ENCODE measurements at regions not wholly inside any gene's neighbourhood (a gene's known extent, or its start where the extent isn't known, plus 50 kb on each side); places are given as distances from the start of the nearest gene placed in this dataset.
"Not testable (repeated sequence)": the region's sequence is repeated elsewhere in the genome, so short reads cannot be mapped to it uniquely, and the experiment has no call there.

DNA sequence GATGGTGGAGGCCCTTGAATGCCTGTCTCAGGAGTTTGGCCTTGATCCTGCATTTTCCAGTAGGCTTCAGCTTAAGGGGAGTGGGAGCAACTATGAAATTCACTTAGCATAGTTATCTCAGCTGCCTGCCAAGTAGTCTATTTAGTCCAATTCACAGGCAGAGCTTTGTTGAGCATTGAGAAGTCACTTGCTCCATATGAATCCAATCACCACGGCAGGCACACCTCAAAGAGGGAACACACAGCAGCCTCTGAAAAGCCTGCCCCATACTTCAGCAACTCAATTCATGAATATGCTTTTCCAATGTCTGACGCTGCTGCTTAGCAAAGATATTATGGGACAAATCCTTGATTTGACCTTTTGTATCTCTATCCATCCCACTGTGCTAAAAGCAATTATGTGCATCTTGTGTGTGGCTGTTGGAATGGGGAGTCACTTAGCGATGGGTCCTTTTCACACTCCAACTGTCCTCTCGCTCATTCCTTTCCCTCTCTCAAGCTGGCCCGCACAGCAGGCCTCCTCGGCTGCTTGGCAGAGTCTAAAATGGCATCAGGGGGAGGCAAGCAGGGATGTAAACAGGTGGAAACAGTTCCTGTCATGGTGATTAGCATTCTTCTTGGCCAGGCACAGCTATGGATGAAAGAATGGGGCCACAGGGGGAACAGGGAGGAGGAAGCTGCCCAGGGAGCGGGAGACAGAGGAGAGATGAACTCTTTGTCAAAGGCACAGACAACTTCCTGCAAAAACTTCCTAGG, 56.0 kb upstream of the LRPPRC start:
- no peak for DNase-seq

DNA sequence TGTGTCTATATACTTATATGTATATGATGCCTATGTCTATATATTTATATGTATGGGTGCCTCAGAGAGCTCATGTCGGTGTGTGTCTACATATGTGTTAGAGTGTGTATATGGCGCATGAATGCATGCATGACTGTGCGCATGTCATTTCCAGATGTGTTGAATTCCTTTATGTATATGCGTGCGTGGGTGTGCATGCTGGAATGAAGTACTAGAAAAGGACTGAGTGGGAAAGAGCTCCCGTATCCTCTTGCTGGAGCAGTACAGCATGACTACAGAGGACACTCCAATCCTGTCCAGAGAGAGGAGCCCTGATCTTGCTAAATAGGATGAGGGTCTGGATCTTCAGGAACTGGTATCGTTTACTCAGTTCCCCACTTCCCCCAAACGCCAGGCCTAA, 56.8 kb upstream of the LRPPRC start:
- DNase-seq: no peak

DNA sequence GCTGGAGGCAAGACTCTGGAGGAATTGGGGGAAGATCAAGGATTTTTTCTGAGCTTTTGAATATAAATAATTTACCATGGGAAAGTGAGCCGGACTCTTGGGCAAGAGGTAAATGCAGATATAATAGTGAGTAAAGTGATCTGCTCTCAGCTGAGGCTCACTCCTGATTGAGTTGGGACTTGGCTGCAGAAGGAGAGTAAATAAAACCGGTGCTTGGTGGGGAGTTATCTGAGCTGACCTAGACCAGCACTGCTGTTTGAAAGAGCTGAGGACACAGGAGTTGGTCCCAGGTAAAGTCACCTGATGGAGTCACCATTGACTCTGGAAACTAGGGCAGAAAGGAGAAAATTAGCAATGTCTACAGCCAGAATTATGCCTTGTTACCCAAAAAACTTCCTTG, 57.3 kb upstream of the LRPPRC start:
- no peak for DNase-seq

DNA sequence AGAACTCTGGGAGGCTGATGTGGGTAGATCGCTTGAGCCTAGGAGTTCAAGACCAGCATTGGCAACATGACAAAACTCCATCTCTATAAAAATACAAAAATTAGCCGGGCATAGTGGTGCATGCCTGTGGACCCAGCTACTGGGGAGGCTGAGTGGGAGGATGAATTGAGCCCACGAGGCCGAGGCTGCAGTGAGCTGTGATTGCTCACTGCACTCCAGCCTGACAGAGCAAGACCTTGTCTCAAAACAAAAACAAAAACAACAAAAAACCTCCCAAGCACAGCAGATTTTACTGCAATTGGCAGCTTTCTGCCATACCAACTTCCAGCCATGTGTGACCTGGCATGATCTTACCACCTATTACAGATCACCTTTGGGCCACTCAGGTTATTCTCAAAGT, 57.7 kb upstream of the LRPPRC start:
- no peak for DNase-seq

DNA sequence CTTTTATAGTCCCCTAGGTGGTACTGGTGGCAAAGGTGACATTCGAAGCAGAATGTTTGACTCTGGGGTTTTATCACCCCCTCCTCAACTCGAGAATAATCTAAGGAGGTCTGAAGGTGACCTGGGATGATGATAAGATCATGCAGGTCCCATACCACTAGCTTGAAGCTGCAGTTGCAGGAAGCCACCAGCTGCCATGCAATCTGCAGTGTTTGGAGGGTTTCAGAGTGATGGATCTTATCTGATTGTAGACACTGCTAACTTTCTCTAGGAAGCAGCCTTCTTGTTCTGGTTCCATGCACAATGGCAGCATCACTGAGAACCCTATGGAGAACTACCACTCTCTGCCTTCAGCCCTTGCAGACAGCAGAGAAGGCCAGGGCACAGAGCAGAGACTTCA, 59.4 kb upstream of the LRPPRC start:
- no peak for DNase-seq

DNA sequence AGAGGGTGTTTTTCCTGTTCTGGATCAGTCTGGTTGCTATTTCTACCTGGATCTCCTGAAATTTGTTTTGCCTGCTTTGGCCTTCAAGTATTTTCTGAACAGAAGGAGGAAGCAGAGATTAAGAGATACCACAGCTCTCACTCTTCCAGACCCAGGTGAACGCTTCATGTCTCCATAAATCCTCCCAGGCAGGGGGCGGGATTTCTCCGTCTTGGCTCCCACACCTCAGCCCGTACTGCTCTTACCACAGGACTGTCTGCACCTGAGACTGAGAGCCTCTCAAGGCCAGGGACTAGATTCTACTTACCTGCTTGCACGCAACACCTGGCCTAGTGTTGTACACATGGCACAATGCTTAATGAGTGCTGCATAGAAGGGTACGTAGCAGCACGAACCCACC, 59.9 kb upstream of the LRPPRC start:
- DNase-seq: no peak

DNA sequence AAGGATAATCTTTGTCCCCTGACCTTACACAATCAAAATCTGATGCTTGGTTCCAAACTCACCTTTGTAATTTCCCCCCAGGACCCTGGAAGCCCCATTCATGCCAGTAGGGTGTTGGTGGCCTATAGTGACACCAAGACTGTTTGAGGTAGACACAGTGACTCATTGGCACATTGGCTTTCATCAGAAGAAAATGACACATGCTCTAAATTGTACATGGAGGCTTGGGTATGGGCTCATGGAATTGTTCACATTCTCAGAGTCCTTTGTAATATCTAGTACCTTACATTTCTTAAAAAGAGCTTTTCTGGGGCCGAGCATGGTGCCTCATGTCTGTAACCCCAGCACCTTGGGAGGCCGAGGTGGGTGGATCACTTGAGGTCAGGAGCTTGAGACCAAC, 61.2 kb upstream of the LRPPRC start:
- no peak for DNase-seq

DNA sequence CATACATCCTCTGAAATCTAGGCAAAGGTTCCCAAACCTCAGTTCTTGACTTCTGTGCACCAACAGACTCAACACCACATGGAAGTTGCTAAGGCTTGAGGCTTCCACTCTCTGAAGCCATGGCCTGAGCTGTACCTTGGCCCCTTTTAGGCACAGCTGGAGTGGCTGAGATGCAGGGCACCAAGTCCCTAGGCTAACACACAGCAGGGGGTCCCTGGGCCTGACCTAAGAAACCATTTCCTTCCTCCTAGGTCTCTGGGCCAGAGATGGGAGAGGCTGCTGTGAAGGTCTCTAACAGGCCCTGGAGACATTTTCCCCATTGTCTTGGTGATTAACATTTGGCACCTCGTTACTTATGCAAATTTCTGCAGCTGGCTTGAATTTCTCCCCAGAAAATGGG, 64.5 kb upstream of the LRPPRC start:
- not testable (repeated sequence) for DNase-seq

DNA sequence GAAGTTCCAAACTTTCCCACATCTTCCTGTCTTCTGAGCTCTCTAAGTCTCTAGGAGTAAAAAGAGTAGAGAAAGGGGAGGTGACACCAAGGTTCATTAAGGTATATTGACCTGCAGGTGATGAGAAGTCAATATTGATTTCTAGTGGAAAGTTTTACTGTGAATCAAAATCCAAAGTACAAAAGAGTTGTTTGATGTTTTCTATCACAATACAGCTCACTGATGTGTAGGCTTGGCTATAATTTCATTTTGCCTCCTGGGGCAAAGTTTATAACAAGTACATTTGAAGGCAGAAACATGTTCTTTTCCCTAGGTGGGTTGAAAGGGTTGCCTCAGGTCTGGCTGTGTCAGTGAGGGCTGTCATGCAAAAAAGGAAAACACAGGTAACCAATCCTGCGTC, 65.2 kb upstream of the LRPPRC start:
- no peak for DNase-seq

DNA sequence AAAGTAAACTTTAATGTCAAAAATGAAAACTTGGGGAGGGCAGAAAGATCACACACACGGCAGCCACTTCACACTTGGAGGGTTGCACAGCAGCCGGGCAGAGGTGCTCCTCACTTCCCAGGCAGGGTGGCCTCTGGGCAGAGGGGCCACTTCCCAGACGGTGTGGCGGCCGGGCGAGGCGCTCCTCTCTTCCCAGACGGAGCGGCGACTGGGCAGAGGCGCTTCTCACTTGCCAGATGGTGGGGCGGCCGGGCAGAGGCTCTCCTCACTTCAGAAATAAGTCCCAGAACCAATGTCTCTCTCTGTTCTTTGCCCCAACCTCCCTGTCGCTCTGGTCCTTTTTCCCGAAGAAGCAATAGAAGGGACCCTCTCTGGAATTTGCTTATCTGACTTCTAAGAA, 65.7 kb upstream of the LRPPRC start:
- no peak for DNase-seq

DNA sequence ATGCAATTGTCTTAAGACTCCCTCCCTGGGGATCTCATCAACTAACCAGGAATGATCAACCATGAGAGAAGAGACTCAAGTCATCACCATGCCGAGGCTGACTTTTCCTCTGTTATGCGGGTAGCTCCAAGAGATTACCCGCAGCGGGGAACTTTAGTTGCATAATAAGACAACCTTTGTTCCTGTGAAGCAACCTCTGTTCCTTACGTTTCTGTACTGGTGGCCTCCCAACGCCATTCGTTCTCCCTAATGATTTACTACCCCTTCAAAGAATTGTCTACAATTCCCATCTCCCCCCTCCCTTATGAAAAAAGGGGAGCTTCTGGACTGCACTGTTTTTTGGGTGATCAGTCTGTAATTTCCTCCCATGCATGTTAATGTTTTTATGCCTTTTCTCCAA, 66.1 kb upstream of the LRPPRC start:
- DNase-seq: no peak

DNA sequence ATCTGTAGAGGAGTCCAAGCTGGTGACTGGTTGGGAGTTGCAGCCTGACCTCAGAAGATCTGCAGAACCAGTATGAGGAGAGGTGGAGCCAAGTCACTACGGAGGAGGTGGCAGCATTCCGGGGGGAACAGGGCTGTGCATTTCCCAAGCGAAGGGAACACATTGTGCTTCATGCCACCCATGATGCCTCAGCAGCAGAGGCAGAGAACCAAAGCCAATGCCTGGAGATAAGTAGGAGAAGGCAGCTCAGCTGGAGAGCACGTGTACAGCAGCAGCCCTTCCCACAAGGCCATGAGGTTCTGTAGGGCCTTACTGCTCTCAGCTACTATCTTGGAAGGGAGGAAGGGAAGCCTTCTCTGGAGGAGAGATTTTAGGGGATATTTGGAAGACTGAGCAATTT, 67.2 kb upstream of the LRPPRC start:
- DNase-seq: no peak

DNA sequence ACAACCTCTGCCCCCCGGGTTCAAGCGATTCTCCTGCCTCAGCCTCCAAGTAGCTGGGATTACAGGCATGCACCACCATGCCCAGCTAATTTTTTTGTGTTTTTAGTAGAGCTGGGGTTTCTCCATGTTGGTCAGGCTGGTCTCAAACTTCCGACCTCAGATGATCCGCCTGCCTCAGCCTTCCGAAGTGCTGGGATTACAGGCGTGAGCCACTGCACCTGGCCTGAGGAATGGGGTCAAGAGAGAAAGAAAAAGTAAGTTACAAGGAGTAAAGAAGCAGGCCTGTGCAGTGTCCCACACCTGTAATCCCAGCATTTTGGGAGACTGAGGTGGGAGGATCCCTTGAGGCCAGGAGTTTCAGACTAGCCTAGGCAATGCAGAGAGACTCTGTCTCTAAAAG, 68.5 kb upstream of the LRPPRC start:
- not testable (repeated sequence) for DNase-seq

DNA sequence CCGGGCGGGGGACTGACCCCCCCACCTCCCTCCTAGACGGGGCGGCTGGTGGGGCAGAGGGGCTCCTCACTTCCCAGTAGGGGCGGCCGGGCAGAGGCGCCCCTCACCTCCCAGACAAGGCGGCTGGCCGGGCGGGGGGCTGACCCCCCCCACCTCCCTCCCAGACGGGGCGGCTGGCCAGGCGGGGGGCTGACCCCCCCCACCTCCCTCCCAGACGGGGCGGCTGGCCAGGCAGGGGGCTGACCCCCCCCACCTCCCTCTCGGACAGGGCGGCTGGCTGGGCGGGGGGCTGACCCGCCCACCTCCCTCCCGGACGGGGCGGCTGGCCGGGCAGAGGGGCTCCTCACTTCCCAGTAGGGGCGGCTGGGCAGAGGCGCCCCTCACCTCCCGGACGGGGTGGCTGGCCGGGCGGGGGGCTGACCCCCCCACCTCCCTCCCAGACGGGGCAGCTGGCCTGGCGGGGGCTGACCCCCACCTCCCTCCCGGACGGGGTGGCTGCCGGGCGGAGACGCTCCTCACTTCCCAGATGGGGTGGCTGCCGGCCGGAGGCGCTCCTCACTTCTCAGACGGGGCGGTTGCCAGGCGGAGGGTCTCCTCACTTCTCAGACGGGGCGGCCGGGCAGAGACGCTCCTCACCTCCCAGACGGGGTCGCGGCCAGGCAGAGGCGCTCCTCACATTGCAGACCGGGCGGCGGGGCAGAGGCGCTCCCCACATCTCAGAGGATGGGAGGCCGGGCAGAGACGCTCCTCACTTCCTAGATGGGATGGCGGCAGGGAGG, 71.4 kb upstream of the LRPPRC start:
- DNase-seq: not testable (repeated sequence)

DNA sequence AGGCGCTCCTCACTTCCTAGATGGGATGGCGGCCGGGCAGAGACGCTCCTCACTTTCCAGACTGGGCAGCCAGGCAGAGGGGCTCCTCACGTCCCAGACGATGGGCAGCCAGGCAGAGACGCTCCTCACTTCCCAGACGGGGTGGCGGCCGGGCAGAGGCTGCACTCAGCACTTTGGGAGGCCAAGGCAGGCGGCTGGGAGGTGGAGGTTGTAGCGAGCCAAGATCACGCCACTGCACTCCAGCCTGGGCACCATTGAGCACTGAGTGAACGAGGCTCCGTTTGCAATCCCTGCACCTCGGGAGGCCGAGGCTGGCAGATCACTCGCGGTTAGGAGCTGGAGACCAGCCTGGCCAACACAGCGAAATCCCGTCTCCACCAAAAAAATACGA, 72.0 kb upstream of the LRPPRC start:
- DNase-seq: not testable (repeated sequence)

DNA sequence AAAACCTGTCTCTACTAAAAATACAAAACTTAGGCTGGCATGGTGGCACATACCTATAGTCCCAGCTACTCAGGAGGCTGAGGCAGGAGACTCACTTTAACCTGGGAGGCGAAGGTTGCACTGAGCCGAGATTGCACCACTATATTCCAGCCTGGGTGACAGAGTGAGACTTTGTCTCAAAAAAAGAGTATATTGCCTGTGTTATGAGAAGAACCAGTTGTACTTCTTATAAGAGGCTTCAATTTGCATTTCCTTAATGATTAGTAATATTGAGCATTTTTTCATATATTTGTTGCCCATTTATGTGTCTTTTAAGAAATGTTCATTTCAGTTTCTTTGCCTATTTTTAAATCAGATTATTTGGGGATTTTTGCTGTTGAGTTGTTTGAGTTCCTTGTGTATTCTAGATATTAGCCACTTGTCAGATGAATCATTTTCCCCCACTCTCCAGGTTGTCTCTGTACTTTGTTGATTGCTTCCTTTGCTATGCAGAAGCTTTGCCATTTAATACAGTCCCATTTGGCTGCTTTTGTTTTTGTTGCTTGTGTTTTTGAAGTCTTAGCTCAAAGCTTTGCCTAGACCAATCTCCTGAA, 75.8 kb upstream of the LRPPRC start:
- no peak for DNase-seq

DNA sequence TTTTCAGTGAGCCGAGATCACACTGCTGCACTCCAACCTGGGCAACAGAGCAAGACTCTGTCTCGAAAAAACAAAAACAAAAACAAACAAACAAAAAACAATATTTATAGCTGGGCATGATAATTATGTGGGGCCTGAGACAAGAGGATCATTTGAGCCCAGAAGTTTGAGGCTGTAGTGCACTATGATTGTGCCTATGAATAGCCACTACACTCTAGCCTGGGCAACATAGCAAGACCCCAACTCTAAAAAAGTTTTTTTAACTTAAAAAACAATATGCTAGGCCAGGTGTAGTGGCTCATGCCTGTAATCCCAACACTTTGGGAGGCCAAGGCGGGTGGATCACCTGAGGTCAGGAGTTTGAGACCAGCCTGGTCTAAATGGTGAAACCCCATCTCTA, 77.9 kb upstream of the LRPPRC start:
- not testable (repeated sequence) for DNase-seq

DNA sequence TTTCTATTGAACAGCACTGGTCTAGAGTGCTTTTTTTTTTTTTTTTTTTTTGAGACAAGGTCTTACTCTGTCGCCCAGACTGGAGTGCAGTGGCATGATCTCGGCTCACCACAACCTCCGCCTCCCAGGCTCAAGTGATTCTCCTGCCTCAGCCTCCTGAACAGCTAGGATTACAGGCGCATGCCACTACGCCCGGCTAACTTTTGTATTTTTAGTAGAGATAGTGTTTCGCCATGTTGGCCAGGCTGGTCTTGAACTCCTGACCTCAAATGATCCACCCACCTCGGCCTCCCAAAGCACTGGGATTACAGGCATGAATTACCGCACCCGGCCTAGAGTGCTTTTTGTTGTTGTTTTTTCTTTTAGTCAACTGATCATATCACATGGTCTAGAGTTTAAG, 79.0 kb upstream of the LRPPRC start:
- not testable (repeated sequence) for DNase-seq

DNA sequence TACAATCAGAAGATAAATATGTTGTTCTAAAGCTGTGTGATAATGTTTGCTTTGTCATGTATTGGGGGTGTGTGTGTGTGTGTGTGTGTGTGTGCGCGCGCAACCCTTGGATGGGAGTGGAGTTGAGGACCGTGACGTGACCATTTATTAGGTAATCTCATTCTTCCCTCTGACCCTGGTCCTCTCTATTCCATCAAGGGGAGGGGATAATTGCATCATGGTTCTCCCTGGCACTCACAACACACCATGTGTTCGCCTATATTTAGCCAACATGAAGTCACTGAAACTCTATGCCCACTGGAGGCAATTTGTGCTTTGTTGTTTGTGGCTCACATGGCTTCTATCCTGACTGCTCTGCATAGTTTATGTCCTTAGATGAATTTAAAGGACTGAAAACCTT, 79.8 kb upstream of the LRPPRC start:
- no peak for DNase-seq

DNA sequence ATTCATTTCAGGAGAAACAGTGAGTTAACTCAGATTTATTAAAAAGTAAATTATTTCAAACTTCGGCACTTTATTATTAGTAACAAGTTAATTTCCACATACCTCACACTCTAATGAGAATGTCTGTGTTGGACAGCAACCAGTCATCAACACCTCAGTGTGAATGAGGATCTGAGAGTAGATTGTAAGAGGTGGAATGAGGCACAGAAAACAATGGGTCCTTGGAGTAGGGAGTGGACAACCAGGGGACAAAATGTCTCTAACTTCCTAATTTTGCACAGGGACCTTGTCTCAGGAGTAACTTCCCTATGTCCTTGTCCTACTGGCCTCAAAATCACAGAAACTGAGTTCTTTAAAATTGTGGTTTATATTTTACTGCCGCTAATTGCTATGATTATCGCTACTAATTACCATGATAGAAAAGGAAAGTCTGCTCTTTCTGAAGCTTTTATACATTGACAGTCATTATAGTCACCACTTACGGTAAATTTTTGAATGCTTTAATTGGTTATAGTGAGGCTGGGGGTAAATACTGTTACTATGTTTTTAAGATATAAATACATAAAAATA, 82.2 kb upstream of the LRPPRC start:
- no peak for DNase-seq

DNA sequence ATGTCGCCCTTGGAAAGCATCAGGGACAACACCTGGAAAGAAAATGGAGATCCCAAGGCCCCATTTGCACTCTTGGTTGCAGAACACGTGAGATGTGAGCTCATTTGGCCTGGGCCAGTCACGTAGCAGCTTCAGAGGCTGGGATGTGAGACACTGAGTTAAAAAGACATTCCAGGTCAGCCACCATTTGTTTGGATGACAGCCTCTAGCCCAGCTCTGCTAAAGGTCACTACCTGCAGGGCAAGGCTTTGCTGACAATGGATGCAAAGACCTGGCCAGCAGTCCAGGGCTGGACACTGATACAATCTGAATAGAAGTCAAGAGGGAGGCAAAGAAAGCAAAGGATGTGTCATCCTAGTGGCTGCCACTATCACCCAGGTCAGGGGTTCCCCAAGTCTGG, 83.9 kb upstream of the LRPPRC start:
- DNase-seq: no peak

DNA sequence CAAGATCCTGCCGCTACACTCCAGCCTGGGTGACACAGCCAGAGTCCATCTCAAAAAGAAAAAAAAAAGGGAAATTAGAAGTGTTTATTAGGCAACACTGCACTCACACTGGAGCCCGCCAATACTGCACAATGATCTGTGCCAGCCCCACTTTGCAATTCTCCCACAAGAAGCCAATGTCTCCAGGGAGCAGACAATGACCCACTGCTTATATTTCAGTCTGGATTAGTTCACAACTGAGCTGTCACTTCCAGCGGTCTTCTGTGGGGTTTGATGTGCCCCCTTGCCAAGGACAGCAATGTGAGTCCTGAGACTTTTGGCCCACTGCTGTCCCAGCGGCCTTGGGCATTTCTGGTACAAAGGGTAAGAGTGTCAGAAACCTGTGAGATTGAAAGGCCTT, 85.6 kb upstream of the PPM1B start:
- no peak for DNase-seq

DNA sequence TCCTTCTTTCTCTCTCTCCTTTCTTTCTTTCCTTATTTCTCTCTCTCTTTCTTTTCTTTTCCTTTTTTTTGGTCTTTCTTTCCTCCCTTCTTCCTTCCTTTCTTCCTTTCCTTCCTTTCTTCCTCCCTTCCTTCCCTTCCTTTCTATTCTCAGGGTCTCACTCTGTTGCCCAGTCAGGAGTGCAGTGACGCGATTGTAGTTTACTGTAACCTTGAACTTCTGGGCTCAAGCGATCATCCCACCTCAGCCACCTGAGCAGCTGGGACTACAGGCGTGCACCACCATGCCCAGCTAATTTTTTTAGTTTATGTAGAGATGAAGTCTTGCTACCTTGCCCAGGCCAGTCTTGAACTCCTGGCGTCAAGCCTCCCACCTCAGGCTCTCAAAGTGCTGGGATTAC, 83.8 kb upstream of the PPM1B start:
- DNase-seq: no peak

DNA sequence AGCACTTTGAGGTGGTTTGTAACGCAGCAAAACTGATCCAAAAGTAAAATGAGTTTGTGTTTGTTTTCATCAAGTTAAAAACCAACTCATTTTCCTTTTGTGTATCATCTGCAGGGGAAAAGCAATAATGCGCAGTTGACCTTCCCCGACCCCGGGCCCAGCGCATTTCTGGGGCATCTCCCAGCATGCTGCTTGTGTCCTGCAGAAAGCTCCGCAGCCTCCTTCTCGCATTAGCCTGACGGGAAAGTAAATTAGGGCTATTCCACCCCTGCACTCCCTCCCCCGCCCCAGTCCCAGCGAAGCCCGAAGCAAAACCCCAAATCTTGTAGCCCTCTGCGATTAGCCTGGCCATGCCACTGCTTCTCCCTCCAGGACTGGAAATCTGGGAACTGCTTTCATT, 82.0 kb upstream of the PPM1B start:
- DNase-seq: no peak
